GM21619 (cell line): ENCODE measurements at regions not wholly inside any gene's neighbourhood (a gene's known extent, or its start where the extent isn't known, plus 50 kb on each side); places are given as distances from the start of the nearest gene placed in this dataset.

Experiments
- ATAC-seq: cut with Tn5 transposase; IDR thresholded peaks from one replicate; pipeline ENCODE4 v1.9.1; 2021; ENCODE audit not compliant: unreplicated experiment

DNA sequence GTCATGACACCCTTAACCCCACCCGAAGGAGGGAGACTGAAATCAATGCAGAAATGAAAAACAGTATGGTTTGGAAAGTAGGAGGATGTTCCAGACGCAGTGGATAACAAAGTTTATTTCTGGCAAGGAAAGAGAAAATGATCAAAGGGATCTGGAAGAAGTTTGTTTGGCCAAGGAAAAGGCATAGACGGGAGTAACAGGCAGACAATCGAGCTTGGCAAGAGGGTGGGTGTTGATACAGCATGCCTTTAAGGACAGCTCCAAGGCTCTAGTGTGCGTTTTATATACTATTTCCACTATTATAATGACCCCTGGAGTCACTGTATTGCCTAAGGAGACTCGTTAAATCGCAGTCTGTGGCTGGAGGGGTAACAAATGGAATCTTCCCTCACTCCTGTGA lies 303.7 kb upstream of the RUNX1 start:
- no peak for ATAC-seq

DNA sequence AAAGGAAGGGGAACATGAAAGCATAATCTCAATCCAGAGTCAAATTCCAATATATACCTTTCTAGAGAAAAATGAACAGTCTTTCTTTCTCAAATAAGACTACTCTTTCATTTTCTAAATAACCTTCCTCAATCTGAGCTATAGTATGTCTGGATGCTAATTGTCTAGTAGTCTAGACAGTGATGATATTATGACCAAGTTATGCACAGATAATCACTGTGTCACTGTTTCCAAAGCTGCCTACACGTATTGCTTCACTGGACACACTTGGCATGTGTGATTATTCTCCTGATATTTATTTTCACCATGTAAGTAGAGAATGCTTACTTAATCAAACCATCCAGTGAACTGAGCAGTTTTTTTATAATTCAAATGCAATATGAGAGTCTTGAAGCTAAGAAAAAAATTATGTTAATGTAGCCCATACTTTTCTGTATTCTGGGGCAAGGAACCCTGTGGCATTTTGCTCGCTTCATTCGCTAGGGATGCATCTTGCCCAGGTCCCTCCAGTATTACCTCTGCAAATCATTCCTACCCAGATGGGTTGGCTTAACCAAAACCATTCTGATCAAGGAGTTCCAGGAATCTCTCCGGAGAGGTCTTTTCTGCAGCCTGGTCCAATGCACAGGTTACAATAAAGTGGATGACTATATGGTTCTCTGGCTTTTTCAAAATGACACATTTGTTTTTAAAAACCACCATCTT lies 303.1 kb upstream of the RUNX1 start:
- no peak for ATAC-seq

DNA sequence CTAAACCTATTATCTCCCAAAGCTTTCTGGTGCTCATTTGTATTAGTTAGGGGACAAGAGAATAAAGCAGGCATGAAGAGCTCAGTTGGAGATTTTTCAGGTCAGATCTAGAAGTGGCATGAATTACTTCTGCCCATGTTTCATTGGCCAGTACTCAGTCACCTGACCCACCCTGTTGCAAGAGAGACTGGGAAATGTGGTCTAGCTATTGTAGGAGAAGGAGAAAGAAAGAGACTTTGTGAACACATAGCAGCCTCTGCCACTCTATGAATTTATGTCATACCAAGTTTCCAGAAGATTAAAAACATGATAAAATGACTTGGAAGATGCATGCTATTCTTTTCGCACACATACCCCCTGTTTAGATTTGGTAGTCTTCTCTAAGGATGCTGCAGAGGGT lies 302.3 kb upstream of the RUNX1 start:
- ATAC-seq = no peak

DNA sequence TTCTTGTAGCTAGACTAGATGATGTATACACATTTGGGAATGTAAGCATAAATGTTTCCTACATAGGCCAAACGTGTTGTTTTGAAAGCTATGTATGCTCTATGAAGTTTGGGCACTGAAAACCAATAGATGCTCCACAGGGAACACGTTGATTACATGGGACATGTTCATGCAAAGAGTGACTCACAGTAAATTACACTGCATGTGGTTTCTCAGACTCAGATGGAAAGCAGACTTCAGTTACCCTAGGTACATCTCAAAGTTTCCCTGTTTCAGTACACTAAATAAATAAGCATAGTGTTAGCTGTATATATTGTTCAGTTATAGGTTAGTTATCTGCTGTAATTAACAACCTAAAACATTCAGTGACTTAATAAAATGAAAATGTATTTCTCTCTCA lies 301.9 kb upstream of the RUNX1 start:
- no peak for ATAC-seq

DNA sequence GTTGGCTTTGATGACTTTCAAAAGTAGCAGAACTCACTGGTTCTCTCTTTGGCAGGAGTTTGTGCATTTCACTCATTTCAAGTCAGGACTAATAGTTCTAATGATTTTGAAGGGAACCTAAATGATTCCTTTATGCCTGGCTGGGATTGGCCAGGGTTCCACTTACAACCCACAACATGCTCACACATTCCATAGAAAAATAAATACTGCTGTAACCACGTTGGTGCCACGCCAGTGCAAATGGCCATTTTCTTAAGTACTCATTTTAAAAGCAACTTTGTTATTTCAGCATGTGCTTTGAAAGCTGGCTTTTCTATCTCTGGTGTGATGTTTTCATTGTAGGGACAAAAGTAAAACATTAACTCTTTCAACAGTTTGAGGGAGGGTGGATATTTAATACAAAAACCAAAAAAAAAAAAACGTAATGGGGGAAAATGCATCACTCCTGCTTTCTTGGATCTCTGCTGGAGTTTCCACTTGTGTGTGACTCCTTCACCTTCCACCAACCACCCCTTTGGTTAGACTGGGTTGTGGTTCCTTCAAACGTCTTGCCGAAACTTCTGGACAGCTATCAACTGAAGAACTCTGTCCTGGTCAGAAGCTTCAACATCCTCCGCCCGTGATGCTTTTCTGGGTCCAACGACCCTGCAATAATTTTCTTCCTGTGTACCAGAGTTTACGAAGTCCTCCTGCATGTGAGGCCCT lies 300.4 kb upstream of the RUNX1 start:
- ATAC-seq = no peak

DNA sequence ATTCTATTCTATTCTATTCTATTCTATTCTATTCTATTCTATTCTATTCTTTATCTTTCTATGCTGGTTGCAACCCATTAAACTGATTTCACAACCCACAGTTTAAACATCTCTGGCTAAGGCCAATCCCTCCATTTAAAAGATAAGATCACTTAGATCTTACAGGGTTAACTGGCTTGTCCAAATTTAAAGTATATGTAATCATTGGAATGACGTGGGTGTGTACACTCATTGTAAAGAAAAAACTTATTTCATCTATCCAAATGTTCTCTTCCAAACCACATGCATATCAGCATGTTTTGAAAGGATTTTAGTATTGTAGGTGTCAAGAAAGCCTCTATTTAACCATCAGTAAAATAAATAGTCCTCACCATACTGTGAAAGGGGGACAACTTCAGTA lies 299.6 kb upstream of the RUNX1 start:
- no peak for ATAC-seq

DNA sequence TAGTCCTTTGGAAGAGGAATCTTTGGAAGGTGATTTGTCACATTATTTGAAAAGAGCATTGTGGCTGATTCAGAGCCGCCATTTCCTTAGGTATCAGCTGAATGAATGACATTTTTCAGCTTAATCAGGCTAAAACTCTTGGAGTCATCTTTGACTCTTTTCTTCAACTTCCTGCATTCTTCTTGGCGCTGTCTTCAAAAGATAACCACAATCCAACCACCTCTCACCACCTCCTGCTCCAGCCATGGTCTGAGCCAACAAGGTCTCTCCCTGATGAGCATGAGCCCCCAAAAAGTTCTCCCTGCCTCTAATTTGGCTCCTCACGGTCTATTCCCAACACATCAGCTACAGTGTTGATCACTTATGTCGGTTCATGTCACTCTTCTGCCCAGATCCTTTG lies 297.6 kb upstream of the RUNX1 start:
- no peak for ATAC-seq

DNA sequence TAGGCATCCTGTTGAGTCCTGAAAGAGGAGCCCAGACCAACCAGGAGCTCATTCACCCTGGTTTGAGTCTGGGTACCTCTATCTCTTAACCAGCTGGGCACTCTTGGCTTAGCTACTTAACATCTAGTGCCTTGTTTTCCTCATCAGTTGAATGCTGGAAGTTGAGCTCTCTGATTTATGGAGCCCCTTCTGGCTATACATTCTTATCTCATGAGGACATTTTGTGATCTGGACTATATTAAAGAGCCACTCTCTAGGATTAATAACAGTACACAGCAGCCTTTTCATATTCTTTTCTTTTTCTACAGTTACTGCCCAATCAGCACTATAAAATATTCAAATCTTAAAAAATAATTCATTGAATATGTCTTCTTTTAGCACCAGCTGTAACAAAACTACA lies 296.9 kb upstream of the RUNX1 start:
- no peak for ATAC-seq

DNA sequence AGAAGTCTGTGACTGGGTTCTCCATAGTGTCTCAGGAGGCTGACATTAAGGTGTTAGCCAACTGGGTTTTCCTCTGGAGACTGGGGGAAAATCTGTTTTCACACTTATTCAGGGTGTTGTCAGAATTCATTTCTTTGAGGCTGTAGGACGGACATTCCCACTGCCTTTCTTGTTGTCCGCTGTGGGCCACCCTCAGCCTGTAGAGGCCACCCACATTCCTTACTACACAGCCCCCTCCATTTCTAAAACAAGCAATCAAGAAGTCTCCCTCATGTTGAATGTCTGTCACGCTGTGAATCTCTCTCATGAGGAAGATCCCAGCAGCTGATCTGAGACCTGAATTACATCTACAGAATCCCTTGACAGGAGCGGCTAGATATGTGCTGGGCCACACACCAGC lies 295.5 kb upstream of the RUNX1 start:
- ATAC-seq = no peak

DNA sequence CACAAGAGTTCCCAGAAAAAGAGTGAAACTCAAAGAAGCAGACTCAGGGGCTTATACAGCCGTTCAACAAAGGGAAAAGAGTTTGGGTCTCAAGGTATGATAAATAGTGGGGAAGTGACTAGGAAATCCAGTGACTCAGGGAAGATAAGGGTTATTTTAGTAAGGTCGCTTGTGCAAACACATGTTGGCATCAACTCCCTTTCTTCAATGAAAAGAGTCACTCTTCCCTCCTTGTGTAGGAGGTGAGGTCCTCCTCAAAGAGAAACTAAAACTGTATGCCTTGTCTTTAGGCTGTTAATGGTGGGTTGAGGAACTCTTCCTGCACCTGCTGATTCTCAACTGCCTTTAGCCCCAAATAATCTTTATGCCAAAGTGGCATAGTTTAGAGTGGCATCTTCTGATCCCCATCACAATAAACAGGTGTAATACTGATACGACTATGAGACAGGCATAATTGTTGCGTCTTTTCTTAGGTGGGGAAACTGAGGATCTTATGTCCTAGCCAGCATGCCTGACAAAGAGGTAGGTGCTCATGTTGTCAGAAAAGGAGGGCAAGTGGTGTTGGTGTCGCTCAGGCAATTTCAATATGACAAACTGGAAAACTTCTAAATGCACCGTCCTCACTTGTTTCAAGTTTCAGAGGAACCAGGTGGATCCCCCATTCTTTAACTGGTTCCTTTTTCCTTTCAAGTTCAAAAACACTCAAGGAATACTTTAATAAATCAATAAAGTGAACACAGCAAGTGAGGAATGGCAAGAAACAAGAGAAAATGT lies 294.1 kb upstream of the RUNX1 start:
- no peak for ATAC-seq

DNA sequence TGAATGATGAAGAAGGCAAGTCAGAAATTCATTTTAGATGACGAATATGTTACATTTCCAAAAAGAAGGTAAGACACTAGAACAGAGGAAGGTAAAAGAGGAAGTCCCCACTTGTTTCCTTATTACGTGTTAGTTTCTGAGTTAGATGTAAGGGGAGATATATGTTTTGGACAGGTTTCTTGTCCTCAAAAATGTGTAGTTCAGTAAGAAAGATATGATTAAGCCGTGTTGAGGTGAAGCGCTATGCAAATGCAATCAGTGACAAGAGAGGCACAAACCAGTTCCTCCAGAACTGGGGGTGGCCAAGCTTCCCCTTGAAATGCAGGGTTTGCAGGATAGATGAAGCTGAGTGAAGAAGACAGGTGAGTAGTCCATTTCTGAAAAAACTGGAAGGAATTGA lies 293.3 kb upstream of the RUNX1 start:
- no peak for ATAC-seq

DNA sequence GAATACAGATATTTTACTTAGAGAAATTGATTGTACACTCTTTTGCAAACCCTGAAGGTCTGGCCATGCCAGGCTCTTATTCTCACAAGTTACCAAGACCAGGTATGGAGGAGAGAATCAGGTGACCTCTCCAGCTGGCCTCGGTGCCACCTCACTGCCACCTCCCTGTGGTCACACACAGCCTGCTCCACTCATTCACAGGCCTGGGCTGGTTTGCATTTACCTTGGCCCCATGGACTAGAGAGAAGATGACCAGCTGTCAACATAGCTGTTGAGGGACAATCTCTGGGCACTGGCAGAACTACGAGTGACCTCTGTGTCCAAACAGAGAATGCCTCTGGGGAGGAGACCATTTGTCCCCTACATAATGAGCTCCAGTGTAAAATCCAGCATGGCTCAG lies 291.2 kb upstream of the RUNX1 start:
- ATAC-seq = no peak

DNA sequence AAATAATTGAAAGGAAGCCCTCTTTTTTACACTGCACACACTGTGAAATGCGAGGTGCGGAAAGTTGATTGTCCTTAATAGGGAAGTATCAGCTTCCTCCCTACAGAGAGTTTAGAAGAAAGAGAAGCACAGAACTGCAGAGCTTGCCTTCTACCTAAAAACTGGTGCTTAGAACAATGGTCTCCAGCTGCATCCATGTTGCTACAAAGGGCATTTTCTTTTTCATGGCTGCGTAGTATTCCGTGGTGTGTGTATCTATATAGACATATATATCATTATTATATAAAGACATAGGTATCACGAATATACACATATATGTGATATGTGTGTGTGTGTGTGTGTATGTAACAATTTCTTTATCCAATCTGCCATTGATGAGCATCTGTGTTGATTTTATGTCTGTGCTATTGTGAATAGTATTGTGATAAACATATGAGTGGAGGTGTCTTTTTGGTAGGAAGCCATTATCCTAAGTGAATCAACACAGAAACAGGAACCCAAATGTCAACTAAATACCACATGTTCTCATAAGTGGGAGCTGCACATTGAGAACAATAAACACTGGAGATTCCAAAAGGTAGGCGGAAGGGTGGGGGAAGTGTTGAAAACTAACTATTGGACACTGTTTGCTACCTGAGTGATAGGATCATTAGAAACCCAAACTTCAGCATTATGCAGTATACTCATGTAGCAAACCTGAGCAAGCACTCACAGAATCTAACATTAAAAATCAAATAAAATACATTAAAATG lies 290.0 kb upstream of the RUNX1 start:
- ATAC-seq = no peak

DNA sequence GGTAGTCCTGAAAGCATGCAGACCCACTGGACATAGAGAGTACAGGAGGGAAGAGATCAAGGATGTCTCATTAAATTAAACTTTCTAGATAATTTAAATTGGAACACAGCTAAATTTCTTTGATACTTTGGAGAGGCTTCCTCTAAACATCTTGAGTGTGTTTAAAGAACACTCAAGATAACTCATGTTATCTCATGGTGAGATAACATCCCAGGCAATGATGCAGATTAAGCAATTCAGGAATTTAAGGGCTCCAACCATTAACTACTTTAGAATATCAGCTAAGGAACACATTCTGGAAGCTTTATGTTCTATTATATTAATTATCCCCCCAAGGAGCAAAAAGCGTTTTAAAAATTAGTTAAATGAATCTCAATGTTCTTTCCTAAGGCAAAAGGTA lies 289.2 kb upstream of the RUNX1 start:
- ATAC-seq = no peak

DNA sequence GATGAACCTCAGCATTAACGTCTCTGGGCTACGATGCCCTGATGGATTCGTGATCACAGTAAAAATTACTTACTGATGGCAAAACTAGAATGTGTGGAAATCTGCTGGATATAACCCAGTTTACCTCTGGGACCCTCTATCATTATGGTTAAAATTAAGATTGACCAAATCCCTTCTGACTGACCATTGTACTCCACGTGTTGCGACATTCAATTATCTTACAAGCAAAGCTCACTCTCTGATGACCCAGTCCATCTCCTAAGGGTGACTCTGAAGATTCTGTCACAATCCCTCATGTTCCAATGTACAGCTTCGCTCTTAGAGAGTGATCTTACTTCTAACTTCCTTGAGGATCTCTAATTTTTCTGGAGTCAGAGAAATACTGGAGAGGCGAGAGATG lies 288.5 kb upstream of the RUNX1 start:
- no peak for ATAC-seq

DNA sequence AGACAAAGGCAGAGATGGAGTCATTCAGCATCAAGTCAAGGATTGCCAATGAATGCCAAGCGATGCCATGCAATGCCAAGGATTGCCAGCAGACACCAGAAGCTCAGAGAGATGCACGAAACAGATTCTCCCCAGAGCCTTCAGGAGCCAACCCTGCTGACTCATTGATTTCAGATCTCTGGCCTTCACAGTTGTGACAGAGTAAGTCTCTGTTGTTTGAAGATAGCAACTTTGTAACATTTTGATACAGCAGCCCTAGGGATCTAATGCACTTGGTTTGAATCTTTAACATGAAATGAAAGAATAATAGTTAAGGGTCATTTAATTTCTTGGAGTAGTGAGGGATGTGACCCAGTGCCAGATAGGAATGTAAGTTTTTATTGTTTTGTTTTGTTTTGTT lies 287.4 kb upstream of the RUNX1 start:
- no peak for ATAC-seq

DNA sequence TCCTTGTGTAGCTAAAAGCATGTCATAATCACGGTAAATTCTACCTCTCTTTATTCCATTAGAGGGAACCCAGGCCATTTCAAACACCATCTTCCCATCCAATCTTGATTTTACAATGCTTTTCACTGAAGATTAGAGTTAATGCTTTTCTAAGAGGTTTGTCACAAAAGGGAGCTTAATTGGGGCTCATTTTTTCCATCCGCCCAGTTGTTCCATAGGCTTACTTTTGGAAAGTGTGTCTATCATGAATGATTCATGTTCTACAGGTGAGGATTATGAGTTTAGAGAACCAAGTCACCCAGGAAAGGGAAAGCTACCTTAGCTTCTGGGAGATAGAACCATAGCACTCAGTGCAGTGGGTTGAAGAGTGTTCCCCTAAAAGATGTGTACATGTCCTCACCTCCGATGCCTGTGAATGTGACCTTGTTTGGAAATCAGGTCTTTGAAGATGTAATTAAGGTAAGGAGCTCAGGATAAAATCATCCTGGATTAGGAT lies 286.9 kb upstream of the RUNX1 start:
- no peak for ATAC-seq

DNA sequence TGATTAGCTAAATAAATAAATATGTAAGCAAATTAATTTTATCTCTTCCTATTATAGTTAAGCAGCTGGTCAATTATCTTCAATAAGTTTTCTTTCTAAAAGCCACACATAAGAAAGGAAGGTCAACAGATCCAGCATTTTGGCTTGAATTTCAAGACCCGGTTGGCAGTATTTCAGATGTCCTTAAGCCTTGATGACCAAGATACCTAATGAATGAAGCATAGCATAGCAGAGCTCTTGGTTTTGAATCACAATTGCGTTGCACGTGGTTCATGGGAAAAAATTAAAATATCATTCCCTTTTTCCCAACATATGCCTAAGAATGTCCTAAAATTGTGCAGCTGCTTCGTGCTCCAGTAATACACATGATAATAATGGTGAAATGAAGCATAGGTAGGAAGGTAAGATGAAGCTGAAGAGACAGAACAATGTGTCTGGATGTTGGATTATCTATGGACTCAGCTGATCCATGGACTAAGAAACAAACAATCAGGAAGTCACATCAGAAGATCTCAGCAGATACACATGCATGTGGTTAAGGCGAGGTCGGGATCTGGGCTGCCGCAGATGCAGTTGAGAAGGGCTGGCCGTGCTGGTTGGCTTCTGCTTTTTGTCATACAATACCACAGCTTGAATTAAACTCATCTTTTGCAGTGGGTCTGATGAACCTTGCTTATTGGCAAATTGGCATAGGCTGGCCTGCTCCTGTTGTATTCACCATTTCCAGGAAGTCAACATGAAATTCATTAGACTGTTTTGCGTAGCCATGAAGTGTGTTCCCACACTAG lies 284.9 kb upstream of the RUNX1 start:
- ATAC-seq = no peak

DNA sequence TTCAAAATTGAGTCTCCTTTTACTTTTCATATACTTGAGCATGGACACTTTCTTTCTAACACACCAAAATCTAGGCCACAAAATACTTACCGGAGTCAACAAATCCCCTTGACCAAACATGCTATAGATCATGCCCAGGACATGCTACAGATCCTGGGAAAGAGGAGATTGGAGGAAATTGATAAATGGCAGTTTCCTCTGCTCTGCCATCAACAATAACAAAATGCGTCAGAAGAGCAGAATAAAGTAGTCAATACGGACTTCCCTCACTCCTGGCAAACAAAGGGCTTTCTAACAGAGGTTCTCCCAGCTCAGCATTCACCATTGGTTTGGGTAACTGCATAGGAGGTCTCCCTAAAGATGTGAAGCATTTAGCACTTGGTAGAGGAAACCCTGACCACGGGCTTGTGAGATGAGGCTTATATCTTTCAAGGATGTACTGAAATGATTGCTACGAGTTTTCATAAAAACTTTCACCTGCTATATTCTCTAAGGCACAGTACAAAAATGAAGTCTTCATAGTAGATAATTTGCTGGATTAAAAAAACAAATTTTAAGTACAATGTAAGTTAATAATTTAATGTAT lies 283.8 kb upstream of the RUNX1 start:
- no peak for ATAC-seq
